CD4-positive, CD25-positive, alpha-beta regulatory T cell (primary cell): ENCODE measurements at regions not wholly inside any gene's neighbourhood (a gene's known extent, or its start where the extent isn't known, plus 50 kb on each side); places are given as distances from the start of the nearest gene placed in this dataset.
A peak's percentile ranks its signal among the peaks of the same experiment; 100 is the strongest.

Source experiments
- ATAC-seq, 2 donors: fragments of 150-1000 bp; cut with Tn5 transposase; one replicate each; pipeline ENCODE4 v1.10.0; 2021; ENCODE audit warnings: low read depth in 2 of 2, moderate number of reproducible peaks in 2 of 2, moderate library complexity in 1 of 2
- DNase-seq, 3 donors: peaks; one replicate each; pipeline versions ENCODE4 v3.0.0 to v3.0.0-alpha.2; 2012 to 2022; ENCODE audit warnings: mixed read lengths in 1 of 3
- H3K27ac ChIP-seq: one replicate; pipeline ENCODE4 v1.7.0; 2013; ENCODE audit warnings: mild to moderate bottlenecking, low read length; ENCODE audit not compliant: insufficient read depth, poor library complexity, severe bottlenecking
- H3K27me3 ChIP-seq: one replicate; pipeline ENCODE4 v1.7.0; 2013; ENCODE audit warnings: low read length; ENCODE audit not compliant: control insufficient read depth, insufficient read depth
- H3K36me3 ChIP-seq: one replicate; pipeline ENCODE4 v1.7.0; 2013; ENCODE audit warnings: mild to moderate bottlenecking, low read length, moderate library complexity; ENCODE audit not compliant: control insufficient read depth, insufficient read depth
- H3K4me1 ChIP-seq: 2 replicates; pipeline ENCODE4 v1.7.0; 2013; ENCODE audit warnings: mild to moderate bottlenecking, low read length; ENCODE audit not compliant: insufficient read depth, control insufficient read depth, poor library complexity, severe bottlenecking
- H3K4me3 ChIP-seq: one replicate; pipeline ENCODE4 v1.7.0; 2013; ENCODE audit warnings: low read depth, mild to moderate bottlenecking, low read length, moderate library complexity
- H3K9me3 ChIP-seq, 2 experiments: 1 replicate in 1 of 2; 2 replicates in 1 of 2; pipeline ENCODE4 v1.7.0; 2013; ENCODE audit warnings: low read length in 2 of 2, mild to moderate bottlenecking in 1 of 2, moderate library complexity in 1 of 2; ENCODE audit not compliant: control insufficient read depth in 2 of 2
- H3K27ac Mint-ChIP-seq, 3 donors: one replicate each; pipeline ENCODE4 v1.8.0; 2020 to 2022; ENCODE audit warnings: mild to moderate bottlenecking in 3 of 3, mixed read lengths in 3 of 3, moderate library complexity in 2 of 3
- H3K27me3 Mint-ChIP-seq: one replicate; pipeline ENCODE4 v1.8.0; 2022; ENCODE audit warnings: mild to moderate bottlenecking, mixed read lengths
- H3K36me3 Mint-ChIP-seq: one replicate; pipeline ENCODE4 v1.8.0; 2020; ENCODE audit warnings: mixed read lengths
- H3K4me1 Mint-ChIP-seq, 4 donors: one replicate each; pipeline ENCODE4 v1.8.0; 2020 to 2022; ENCODE audit warnings: mixed read lengths in 4 of 4, mild to moderate bottlenecking in 1 of 4
- H3K4me3 Mint-ChIP-seq, 4 donors: one replicate each; pipeline ENCODE4 v1.8.0; 2020 to 2022; ENCODE audit warnings: mild to moderate bottlenecking in 4 of 4, mixed read lengths in 4 of 4, moderate library complexity in 3 of 4
- H3K9me3 Mint-ChIP-seq, 7 donors: one replicate each; pipeline ENCODE4 v1.8.0; 2020 to 2022; ENCODE audit warnings: mixed read lengths in 7 of 7, mild to moderate bottlenecking in 3 of 7, moderate library complexity in 2 of 7

DNA sequence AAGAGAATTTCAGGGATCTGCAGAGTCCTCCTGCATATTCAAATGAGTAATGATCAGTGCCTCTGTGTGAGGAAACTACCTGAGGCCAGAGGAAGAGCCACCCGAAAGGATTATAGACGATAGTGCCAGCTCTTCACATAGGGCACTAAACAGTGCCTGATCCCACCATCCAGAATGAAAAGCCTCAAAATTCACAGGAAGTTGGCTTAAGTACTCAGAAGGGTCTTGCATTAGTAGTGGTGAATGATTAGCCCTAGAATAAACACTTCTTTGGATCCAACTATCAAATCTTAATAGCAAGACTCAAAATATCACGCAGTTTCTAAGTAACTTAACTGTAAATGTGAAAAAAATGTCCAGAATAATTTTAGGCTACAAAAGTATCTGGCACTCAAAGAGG is 324.4 kb downstream of the ZNF674 start:
- no peak overlapping the region for H3K27ac ChIP-seq
- no peaks in the 10 kb centered on the region for H3K36me3 ChIP-seq
- H3K4me1 Mint-ChIP-seq = no peaks in the 10 kb centered on the region
- no peaks in the 10 kb centered on the region for H3K27me3 ChIP-seq
- no peak overlapping the region for H3K4me3 ChIP-seq
- DNase-seq (no peak), ATAC-seq (no peak)
- H3K27ac Mint-ChIP-seq = no peak overlapping the region
- peaks cover 0 to 2% (median 0%) of the 10 kb centered on the region in 7 donors for H3K9me3 Mint-ChIP-seq
- no peak overlapping the region for H3K4me3 Mint-ChIP-seq
- peaks cover 4% of the 10 kb centered on the region for H3K27me3 Mint-ChIP-seq
- no peaks in the 10 kb centered on the region for H3K9me3 ChIP-seq
- H3K4me1 ChIP-seq = no peaks in the 10 kb centered on the region
- H3K36me3 Mint-ChIP-seq = no peaks in the 10 kb centered on the region

DNA sequence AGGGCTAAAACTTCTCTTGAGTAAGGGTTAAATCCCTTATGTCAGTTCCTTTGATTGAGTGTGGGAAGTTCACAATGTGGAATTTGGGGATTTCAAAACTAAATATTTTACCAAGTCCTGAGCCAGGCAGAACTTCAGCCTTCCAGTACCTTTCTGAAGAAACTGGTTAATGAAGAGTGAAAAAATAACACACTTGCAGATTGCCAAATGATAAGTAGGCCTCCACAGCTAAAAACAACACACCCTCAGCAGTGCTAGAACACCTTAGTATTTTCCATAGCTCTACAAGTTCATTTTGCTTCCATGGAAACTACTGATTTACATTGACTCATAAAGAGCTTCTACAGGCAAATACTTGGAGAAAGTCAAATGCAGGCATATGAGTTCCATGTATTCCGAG is 326.8 kb downstream of the ZNF674 start:
- H3K4me1 Mint-ChIP-seq = no peaks in the 10 kb centered on the region
- H3K27me3 Mint-ChIP-seq = peaks cover 4% of the 10 kb centered on the region
- no peak for DNase-seq
- ATAC-seq = no peak
- H3K36me3 ChIP-seq = no peaks in the 10 kb centered on the region
- peaks cover 0 to 2% (median 0%) of the 10 kb centered on the region in 7 donors for H3K9me3 Mint-ChIP-seq
- no peaks in the 10 kb centered on the region for H3K27me3 ChIP-seq
- H3K4me1 ChIP-seq = no peaks in the 10 kb centered on the region
- no peak overlapping the region for H3K4me3 Mint-ChIP-seq
- no peaks in the 10 kb centered on the region for H3K36me3 Mint-ChIP-seq
- no peaks in the 10 kb centered on the region for H3K9me3 ChIP-seq
- no peak overlapping the region for H3K27ac ChIP-seq
- no peak overlapping the region for H3K27ac Mint-ChIP-seq
- no peak overlapping the region for H3K4me3 ChIP-seq

DNA sequence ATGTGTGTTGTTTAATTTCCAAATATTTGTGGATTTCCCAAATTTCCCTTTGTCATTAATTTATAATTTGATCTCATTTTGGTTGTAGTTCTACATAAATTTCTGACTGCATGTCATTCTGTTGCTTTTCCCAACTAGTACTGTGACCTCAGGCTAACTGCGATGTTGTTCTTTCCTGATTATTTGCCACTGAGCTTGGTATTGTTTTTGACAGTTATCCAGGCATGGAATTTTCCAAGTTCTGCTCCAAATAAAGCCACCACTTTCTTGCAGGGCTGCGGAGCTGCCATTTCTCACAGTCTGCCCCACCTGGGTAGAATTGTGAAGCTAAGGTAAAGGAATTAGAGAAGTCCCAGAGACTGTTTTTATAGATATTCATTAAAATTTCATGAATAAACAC is 328.8 kb downstream of the ZNF674 start:
- ATAC-seq = no peak
- peaks cover 1% of the 10 kb centered on the region for H3K27me3 Mint-ChIP-seq
- Histone ChIP-seq H3K4me1 (no peaks in the 10 kb centered on the region), H3K4me3 (no peak overlapping the region), H3K9me3 (no peaks in the 10 kb centered on the region), H3K27ac (no peak overlapping the region), H3K36me3 (no peaks in the 10 kb centered on the region), H3K27me3 (no peaks in the 10 kb centered on the region)
- H3K9me3 Mint-ChIP-seq = peaks cover 0 to under 1% (median 0%) of the 10 kb centered on the region in 7 donors
- no peak overlapping the region for H3K4me3 Mint-ChIP-seq
- no peak overlapping the region for H3K27ac Mint-ChIP-seq
- H3K4me1 Mint-ChIP-seq = no peaks in the 10 kb centered on the region
- H3K36me3 Mint-ChIP-seq = no peaks in the 10 kb centered on the region
- DNase-seq = no peak

DNA sequence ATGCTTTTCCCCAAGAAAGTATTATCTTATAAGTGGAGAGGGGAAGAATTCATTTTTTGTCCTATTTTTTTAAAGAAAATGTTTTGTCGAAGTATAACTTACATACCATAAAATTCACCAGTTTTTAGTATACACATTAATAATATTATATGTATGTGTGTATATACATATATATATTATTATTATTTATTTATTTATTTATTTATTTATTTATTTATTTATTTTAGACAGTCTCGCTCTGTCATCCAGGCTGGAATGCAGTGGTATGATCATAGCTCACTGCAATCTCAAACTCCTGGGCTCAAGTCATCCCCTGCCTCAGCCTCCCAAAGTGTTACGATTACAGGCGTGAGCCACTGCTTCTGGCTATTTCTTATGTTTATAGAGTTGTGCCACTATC is 334.1 kb downstream of the ZNF674 start:
- H3K4me3 ChIP-seq = no peak overlapping the region
- peaks cover 0 to 13% (median 9%) of the 10 kb centered on the region in 4 donors for H3K4me1 Mint-ChIP-seq
- no peak overlapping the region for H3K27ac ChIP-seq
- H3K9me3 Mint-ChIP-seq = peaks cover 0 to 2% (median 0%) of the 10 kb centered on the region in 7 donors
- DNase-seq (no peak), ATAC-seq (no peak)
- no peaks in the 10 kb centered on the region for H3K27me3 Mint-ChIP-seq
- no peaks in the 10 kb centered on the region for H3K4me1 ChIP-seq
- H3K36me3 Mint-ChIP-seq = no peaks in the 10 kb centered on the region
- H3K4me3 Mint-ChIP-seq = no peak overlapping the region
- H3K9me3 ChIP-seq = no peaks in the 10 kb centered on the region
- no peaks in the 10 kb centered on the region for H3K36me3 ChIP-seq
- no peak overlapping the region for H3K27ac Mint-ChIP-seq
- no peaks in the 10 kb centered on the region for H3K27me3 ChIP-seq

DNA sequence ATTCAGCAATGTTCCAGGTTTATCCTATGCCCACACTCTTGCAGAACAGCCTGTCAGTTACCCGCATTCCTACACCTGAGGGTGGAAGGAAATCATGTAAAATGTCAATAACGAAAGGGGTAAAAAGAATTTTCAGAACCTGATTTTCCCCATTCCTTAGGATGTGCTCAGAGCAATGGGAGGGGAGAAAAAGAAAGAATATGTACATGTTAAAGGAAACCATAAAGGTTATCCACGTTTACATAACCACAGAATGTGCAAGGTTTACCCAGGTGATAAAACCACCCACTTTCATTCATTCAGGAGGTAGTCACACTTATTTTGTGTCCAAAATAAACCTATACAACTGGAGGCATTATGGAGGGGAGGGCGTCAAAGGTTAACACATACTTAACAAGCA is 335.5 kb downstream of the ZNF674 start:
- Histone ChIP-seq H3K27ac (no peak overlapping the region), H3K9me3 (no peaks in the 10 kb centered on the region), H3K4me3 (no peak overlapping the region), H3K36me3 (no peaks in the 10 kb centered on the region), H3K27me3 (no peaks in the 10 kb centered on the region), H3K4me1 (no peaks in the 10 kb centered on the region)
- DNase-seq (no peak), ATAC-seq (no peak)
- no peaks in the 10 kb centered on the region for H3K27me3 Mint-ChIP-seq
- no peak overlapping the region for H3K27ac Mint-ChIP-seq
- H3K4me3 Mint-ChIP-seq = no peak overlapping the region
- peaks cover 0 to 13% (median 9%) of the 10 kb centered on the region in 4 donors for H3K4me1 Mint-ChIP-seq
- peaks cover 0 to 2% (median 0%) of the 10 kb centered on the region in 7 donors for H3K9me3 Mint-ChIP-seq
- H3K36me3 Mint-ChIP-seq = no peaks in the 10 kb centered on the region

DNA sequence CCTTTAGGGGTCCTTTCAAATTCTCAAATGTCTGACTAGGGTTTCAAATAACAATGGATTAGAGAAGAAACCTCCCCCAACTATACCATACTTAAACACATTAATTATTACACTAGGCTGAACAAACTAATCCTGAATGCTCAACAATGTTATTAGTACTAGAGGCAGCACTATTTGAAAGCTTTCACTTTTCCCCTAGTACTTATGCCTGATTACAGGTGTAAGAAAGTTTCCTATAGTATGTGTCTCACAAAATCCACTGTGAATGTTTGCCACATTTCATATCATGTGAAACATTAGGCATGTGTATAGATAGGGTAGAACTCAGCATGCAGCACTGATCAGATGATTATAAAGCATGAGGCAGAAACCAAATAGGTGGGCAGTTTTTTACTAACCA is 336.2 kb downstream of the ZNF674 start:
- Histone ChIP-seq H3K9me3 (no peaks in the 10 kb centered on the region), H3K36me3 (no peaks in the 10 kb centered on the region), H3K4me3 (no peak overlapping the region), H3K4me1 (no peaks in the 10 kb centered on the region), H3K27ac (no peak overlapping the region), H3K27me3 (no peaks in the 10 kb centered on the region)
- Mint-ChIP-seq H3K27ac (no peak overlapping the region), H3K36me3 (no peaks in the 10 kb centered on the region), H3K9me3 (peaks cover 0 to 2% (median 0%) of the 10 kb centered on the region in 7 donors), H3K4me3 (no peak overlapping the region), H3K4me1 (peaks cover 0 to 13% (median 9%) of the 10 kb centered on the region in 4 donors), H3K27me3 (no peaks in the 10 kb centered on the region)
- DNase-seq (no peak), ATAC-seq (no peak)

DNA sequence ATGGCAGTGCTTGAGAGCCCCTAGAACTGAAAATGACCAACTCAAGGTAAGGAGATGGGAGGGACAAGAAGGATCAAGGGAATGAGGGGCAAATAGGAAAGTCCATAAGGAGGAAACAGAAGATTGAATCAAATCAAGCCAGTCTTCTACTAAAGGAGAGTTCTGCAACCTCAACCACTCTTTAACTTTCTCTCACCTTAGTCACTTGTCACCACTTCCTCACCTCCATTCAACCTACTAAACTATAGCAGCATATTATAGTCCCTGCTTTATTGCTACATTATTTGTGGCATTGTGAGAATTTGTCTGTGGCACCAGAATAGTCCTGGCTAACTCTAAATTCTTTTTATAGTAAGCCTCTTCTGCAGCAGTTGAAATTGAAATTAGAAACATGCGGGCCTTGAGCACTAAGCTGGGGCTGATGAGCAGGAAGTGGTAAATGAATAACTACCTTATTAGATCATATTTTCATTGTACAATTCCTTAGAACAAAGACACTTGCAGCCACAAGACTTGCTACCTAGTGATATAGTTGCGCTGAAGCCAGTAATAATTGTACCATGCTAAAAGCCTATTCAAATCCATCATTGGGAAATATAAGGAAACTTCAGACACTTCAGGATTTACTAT is 336.9 kb downstream of the ZNF674 start:
- peak overlapping the region in 1 of 4 donors; percentile 36 for H3K4me3 Mint-ChIP-seq
- Histone ChIP-seq H3K36me3 (no peaks in the 10 kb centered on the region), H3K9me3 (no peaks in the 10 kb centered on the region), H3K4me3 (no peak overlapping the region), H3K27me3 (no peaks in the 10 kb centered on the region), H3K4me1 (no peaks in the 10 kb centered on the region), H3K27ac (no peak overlapping the region)
- H3K4me1 Mint-ChIP-seq = peaks cover 0 to 13% (median 9%) of the 10 kb centered on the region in 4 donors
- no peaks in the 10 kb centered on the region for H3K27me3 Mint-ChIP-seq
- DNase-seq (peak in 1 of 3 donors; percentile 38), ATAC-seq (peak in 1 of 2 donors; percentile 55)
- peaks cover 0 to 2% (median 0%) of the 10 kb centered on the region in 7 donors for H3K9me3 Mint-ChIP-seq
- no peaks in the 10 kb centered on the region for H3K36me3 Mint-ChIP-seq
- peak overlapping the region in 1 of 3 donors; percentile 16 for H3K27ac Mint-ChIP-seq

DNA sequence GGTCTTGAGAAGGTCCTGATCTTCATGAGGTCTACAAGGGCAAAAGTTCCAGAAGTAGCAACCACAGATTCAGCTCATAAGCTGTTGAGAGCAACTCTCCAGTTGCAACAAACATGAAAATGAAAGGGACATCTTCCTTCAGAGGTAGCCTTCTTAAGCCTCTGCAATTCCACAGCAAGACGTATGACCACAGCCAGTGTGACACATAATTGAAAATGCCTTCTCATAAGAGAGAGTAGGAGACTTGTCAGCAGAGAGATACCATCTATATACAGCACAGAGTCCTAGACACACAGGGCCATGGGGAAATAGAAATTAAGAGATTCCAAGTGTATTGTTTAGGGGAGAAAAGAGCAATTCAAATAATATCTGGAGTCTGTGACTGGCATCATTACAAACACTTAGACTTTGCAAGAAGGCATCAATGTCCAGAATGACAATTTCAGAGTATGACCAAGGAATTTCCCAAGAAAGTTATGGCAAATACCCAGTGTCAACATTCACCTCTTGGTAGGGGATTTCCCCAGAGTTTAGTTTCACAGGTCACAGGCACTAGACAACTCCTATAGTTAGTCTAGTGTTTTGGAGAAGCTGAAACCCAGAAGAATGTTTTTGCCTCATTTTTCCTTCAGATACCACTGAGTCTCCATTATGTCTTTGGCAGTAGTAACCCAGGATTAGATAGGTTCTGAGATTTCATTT is 340.3 kb downstream of the ZNF674 start:
- H3K9me3 ChIP-seq = no peaks in the 10 kb centered on the region
- no peaks in the 10 kb centered on the region for H3K36me3 Mint-ChIP-seq
- no peaks in the 10 kb centered on the region for H3K27me3 Mint-ChIP-seq
- H3K4me1 Mint-ChIP-seq = peaks cover 0 to 16% (median 11%) of the 10 kb centered on the region in 4 donors
- peaks cover 0 to 5% (median 0%) of the 10 kb centered on the region in 7 donors for H3K9me3 Mint-ChIP-seq
- no peak for ATAC-seq
- no peaks in the 10 kb centered on the region for H3K4me1 ChIP-seq
- DNase-seq = no peak
- H3K27me3 ChIP-seq = no peaks in the 10 kb centered on the region
- H3K27ac Mint-ChIP-seq = no peak overlapping the region
- no peak overlapping the region for H3K4me3 Mint-ChIP-seq
- H3K27ac ChIP-seq = no peak overlapping the region
- H3K36me3 ChIP-seq = no peaks in the 10 kb centered on the region
- H3K4me3 ChIP-seq = no peak overlapping the region
